Lower leg skin (tissue), 3 donors: ENCODE measurements at regions not wholly inside any gene's neighbourhood (a gene's known extent, or its start where the extent isn't known, plus 50 kb on each side); places are given as distances from the start of the nearest gene placed in this dataset.

ENCODE experiments used
- POLR2A ChIP-seq, 2 donors: fragments of 450-650 bp; IDR thresholded peaks; one replicate each; pipeline ENCODE4 v1.6.1; 2016 to 2017; ENCODE audit warnings: antibody characterized with exemption in 2 of 2, mild to moderate bottlenecking in 1 of 2, moderate library complexity in 1 of 2
- TF ChIP-seq, protein P1 (sequence below), 3 donors: fragments of 450-650 bp; IDR thresholded peaks; one replicate each; pipeline ENCODE4 v1.5.1; 2016; ENCODE audit warnings: antibody characterized with exemption in 3 of 3, mild to moderate bottlenecking in 3 of 3, moderate library complexity in 2 of 3

DNA sequence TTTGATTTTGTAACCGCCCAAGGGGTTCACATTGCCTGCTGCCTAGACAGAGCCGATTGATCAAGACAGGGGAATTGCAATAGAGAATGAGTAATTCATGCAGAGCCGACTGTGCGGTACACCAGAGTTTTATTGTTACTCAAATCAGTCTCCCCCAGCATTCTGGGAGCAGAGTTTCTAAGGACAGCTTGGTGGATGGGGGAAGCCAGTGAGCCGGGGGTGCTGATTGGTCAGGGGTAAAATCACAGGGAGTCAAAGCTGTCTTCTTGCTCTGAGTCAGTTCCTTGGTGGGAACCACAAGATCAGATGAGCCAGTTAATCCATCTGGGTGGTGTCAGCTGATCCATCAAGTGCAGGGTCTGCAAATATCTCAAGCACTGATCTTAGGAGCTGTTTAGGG is 60.0 kb upstream of the EZR start:
- TF ChIP-seq, protein P1, sequence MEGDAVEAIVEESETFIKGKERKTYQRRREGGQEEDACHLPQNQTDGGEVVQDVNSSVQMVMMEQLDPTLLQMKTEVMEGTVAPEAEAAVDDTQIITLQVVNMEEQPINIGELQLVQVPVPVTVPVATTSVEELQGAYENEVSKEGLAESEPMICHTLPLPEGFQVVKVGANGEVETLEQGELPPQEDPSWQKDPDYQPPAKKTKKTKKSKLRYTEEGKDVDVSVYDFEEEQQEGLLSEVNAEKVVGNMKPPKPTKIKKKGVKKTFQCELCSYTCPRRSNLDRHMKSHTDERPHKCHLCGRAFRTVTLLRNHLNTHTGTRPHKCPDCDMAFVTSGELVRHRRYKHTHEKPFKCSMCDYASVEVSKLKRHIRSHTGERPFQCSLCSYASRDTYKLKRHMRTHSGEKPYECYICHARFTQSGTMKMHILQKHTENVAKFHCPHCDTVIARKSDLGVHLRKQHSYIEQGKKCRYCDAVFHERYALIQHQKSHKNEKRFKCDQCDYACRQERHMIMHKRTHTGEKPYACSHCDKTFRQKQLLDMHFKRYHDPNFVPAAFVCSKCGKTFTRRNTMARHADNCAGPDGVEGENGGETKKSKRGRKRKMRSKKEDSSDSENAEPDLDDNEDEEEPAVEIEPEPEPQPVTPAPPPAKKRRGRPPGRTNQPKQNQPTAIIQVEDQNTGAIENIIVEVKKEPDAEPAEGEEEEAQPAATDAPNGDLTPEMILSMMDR (IDR thresholded peaks at IDR 0.05): no peak
- TF ChIP-seq POLR2A (IDR thresholded peaks at IDR 0.05): no peak
